GM12872 (cell line): ENCODE measurements at regions not wholly inside any gene's neighbourhood (a gene's known extent, or its start where the extent isn't known, plus 50 kb on each side); places are given as distances from the start of the nearest gene placed in this dataset.

Source experiments
- TF ChIP-seq, protein P1 (sequence below): IDR thresholded peaks from 3 replicates; pipeline ENCODE4 v1.5.1; 2011; ENCODE audit warnings: low read depth, mild to moderate bottlenecking, low read length, moderate library complexity; ENCODE audit not compliant: insufficient read depth

DNA sequence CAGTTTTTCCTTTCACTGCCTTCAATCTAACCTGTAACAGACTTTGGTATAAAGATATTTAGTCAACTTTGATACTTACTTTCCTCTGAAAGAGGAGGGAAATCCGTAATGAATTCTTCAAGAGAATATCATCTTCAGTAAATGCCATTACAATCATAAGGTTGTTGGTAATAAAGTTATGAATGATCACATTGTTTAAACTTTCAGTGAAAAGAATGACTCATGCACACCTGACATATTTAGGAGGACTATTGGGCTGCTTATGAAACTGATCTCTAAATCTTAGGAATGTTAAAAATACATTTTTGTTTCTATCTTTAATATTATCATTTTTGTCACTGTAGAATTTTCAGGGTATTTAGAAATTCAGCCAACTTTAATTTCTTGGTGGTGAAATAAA lies 474.7 kb downstream of the SLC16A7 start:
- TF ChIP-seq, protein P1, sequence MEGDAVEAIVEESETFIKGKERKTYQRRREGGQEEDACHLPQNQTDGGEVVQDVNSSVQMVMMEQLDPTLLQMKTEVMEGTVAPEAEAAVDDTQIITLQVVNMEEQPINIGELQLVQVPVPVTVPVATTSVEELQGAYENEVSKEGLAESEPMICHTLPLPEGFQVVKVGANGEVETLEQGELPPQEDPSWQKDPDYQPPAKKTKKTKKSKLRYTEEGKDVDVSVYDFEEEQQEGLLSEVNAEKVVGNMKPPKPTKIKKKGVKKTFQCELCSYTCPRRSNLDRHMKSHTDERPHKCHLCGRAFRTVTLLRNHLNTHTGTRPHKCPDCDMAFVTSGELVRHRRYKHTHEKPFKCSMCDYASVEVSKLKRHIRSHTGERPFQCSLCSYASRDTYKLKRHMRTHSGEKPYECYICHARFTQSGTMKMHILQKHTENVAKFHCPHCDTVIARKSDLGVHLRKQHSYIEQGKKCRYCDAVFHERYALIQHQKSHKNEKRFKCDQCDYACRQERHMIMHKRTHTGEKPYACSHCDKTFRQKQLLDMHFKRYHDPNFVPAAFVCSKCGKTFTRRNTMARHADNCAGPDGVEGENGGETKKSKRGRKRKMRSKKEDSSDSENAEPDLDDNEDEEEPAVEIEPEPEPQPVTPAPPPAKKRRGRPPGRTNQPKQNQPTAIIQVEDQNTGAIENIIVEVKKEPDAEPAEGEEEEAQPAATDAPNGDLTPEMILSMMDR, result no peak

DNA sequence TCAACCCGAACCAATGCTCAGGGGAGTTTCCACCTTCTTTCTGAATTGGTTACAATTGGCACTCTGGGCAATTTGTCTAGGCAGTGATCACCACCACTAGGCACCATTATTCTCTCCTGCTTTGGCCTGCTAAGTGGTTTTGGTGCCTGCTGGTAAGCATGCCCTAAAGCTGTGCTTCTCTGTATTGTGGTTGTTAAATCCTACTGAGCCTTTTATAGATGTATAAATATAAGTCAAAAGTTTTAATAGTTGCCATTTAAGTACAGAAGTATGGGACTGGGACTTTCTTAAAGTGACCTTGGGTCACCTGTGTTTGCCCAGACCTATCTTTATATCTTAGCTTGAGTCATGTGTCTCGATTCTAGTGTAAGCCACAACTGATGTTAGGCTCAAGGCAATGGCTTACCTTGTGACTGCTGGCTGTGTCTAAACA lies 475.9 kb downstream of the SLC16A7 start:
- TF ChIP-seq, protein P1, result no peak

DNA sequence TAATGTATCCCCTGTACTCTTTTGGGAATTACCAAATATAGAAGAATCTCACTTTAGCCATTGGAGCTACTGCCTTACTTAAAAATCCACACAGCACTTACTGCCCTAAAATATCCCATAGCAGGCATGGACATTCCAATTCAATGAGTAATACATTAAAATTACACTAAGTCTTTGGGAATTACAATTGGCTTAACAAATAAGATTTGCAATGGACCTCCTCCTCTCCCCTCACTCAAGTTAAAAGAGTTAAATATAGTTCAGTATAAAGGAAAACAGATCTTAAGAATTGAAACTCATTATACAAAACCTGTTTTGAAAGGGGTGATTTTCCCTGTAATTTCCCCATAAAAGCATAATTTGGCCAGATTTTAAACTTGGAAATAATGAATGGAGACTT lies 477.1 kb downstream of the SLC16A7 start:
- TF ChIP-seq, protein P1, result no peak

DNA sequence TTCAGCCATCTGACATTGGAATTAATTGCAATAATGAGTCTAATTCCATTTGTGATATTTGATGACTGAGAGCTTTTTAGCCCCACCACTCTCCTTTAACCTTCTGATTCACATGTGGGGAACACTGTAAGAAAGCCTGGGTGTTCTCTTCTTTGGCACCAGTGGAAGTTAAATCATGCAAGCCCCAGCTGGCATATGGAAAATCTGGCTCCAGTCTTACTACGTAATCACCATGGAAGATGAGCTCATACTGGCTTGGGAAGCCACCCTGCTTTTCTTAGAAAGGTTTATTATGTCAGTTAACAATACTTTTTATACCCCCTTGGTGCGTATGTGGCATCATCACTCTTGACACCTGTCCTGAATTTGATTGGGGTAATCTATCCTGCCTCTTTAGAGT lies 479.3 kb downstream of the SLC16A7 start:
- TF ChIP-seq, protein P1, result no peak

DNA sequence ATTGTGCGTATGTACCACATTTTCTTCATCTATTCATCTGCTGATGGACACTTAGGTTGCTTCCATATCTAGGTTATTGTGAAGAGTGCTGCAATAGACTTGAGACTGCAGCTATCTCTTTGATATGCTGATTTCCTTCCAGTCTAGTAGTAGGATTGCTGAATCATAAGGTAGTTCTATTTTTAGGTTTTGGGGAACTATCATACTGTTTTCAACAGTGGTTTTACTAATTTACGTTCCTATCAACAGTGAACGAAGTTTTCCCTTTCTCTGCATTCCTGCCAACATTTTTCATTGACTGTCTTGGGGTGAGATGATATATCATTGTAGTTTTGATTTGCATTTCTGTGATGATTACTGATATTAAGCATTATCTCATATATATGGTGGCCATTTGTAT lies 482.2 kb downstream of the SLC16A7 start:
- TF ChIP-seq, protein P1, result no peak

GRCh38 chr12:60093428-60093827 lies 497.6 kb downstream of the SLC16A7 start:
- TF ChIP-seq, protein P1, result no peak

DNA sequence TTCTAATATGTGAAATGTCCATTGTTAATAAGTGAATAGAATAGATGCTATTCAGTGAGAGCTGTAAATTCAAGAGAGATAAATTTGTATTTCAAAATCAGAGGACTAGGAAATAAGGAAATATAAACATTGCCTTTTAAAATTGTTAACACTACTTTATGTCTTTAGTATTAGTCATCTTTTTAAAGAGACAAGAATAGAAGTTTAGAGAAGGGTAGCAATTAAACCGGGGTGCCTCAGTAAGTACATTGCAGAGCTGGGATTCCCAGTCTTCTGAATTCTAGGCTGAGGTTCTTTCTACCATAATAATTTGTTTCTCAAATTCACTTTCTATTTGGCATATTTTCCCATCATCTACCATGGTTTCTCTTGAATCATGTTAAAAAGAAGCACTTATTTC lies 498.6 kb downstream of the SLC16A7 start:
- TF ChIP-seq, protein P1, result no peak

DNA sequence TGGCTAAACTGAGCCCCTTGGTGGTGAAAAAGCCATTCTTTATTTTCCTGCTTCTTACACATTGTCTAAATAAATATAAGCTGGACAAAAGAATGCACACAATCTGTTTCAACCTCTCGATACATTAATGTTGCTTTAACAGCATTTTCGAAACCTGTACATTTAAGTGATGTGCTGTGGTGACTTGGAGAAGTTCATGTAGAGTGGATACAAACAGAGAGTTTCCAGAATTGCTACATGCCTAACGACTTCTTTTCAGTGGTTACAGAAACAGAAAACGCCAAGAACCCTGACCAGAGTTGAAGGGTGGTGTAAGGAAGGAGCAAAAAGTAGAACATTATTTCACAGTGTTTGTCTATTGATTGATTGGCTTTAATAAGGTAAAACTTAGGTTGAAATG lies 500.9 kb downstream of the SLC16A7 start:
- TF ChIP-seq, protein P1, result no peak
